ENCODE measurements at regions not wholly inside any gene's neighbourhood (a gene's known extent, or its start where the extent isn't known, plus 50 kb on each side); places are given as distances from the start of the nearest gene placed in this dataset.

DNA sequence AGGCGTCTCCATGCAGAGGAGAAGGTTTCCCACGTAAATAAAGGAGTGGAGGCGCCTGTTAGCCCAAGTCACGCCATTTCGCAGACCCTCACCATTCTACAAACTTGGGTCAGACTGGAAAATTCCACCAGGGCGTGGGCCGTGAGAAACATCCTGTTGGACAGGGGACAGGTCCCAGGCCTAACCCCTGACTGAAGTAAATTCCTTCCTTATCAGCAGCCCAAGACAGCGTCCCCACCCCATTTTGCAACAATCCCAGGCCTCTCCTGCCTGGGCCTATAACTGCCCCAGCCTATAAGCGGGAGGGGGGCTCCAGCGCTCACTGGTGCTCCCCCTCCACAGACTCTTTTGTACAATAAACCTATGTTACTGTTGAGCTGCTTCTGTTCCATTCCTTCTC, 57.3 kb upstream of the CBLN2 start:
- DNase-seq = no peak

All from muscle of arm (tissue), 1 donor.